ENCODE measurements at regions not wholly inside any gene's neighbourhood (a gene's known extent, or its start where the extent isn't known, plus 50 kb on each side); places are given as distances from the start of the nearest gene placed in this dataset.

DNA sequence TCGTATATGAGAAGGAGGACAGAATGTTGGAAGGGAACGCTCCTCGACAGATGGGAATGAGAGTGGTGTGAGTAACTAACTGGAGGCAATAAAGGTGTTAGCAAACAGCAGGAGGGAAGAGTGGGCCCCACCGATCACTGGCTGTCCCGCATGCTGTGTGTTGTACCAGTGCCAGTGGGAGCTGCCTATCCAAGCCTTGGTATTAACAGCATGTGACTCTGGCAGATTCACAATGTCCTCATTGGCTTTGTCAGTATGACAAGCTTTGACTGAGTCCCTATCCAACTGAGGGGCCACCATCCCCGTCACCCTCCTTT is 188.3 kb downstream of the NRIP1 start:
- TF ChIP-seq, protein P1, sequence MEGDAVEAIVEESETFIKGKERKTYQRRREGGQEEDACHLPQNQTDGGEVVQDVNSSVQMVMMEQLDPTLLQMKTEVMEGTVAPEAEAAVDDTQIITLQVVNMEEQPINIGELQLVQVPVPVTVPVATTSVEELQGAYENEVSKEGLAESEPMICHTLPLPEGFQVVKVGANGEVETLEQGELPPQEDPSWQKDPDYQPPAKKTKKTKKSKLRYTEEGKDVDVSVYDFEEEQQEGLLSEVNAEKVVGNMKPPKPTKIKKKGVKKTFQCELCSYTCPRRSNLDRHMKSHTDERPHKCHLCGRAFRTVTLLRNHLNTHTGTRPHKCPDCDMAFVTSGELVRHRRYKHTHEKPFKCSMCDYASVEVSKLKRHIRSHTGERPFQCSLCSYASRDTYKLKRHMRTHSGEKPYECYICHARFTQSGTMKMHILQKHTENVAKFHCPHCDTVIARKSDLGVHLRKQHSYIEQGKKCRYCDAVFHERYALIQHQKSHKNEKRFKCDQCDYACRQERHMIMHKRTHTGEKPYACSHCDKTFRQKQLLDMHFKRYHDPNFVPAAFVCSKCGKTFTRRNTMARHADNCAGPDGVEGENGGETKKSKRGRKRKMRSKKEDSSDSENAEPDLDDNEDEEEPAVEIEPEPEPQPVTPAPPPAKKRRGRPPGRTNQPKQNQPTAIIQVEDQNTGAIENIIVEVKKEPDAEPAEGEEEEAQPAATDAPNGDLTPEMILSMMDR (conservative IDR thresholded peaks at IDR 0.05) = no peak
- H3K9me3 Mint-ChIP-seq = no peaks in the 10 kb centered on the region
- H3K36me3 Mint-ChIP-seq (ENCODE audit: low read depth) = no peaks in the 10 kb centered on the region
- no peak overlapping the region for H3K4me3 Mint-ChIP-seq
- no peaks in the 10 kb centered on the region for H3K27me3 Mint-ChIP-seq (ENCODE audit: low read depth)
- no peak overlapping the region for H3K27ac Mint-ChIP-seq (ENCODE audit: unreplicated experiment)
- peaks cover 46% of the 10 kb centered on the region for H3K4me1 Mint-ChIP-seq
- DNase-seq (ENCODE audit: low read depth, low spot score) = no peak

DNA sequence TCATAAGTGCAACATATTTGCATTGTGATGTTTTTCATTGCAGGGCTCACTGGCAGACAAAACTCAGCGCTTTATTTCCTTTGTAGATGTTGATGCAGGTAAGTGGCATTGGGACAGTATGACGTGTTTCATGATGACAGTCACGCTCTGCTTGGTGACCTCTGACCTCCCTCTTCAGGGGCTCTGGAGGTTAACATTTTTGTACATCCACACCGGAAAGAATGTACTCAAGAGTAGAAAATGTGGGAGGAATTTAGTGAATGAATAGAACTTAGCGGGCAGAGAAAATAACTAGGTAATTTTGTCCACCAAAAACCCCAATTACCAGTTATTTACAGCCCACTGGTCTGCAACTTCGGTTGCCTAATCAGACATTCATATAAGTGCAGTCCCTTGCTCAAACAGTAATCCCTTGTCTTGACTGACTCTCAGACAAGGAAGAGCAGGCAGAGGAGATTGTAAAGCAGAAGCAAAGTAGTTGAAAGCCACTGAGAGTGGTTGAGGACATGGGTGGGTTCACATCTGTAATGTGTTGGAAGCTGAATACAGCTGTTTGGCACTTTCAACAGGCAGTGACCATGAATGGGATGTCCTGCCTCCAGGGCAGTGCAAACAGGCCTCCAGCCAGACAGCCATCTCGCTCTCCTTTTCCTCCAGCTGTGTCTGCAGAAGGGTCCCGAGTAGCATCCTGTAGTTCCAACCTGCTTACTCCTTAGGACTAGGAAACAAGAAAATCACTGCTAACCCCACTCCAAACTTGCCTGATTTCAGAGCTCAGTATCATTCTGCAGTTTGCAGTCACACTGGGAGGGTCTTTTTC is 188.9 kb downstream of the NRIP1 start:
- Mint-ChIP-seq H3K27ac (ENCODE audit: unreplicated experiment) (no peak overlapping the region), H3K27me3 (ENCODE audit: low read depth) (no peaks in the 10 kb centered on the region), H3K4me3 (no peak overlapping the region), H3K36me3 (ENCODE audit: low read depth) (no peaks in the 10 kb centered on the region), H3K4me1 (peaks cover 46% of the 10 kb centered on the region), H3K9me3 (no peaks in the 10 kb centered on the region)
- DNase-seq (ENCODE audit: low read depth, low spot score) = no peak
- TF ChIP-seq, protein P1 (conservative IDR thresholded peaks at IDR 0.05) = no peak

DNA sequence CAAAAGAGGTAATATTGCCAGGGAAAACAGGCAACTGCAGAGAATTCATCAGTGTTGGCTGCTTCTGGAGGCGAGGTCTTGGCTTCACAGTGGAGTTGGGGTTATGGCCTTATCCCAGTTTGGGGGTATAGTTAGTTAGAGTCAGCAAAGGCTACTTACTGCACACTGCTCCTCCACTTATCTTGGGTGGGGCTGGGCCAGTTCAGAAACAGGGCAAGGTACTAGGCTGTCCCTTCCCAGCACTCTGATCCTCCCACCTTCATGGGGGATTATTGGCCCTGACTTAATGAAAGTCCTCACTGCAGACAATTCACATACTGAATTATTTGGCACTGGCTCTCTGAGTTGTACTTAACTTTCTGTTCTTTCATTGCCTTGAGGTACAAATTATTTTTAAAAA is 189.6 kb downstream of the NRIP1 start:
- Mint-ChIP-seq H3K4me3 (no peak overlapping the region), H3K9me3 (no peaks in the 10 kb centered on the region), H3K4me1 (peaks cover 51% of the 10 kb centered on the region), H3K27me3 (ENCODE audit: low read depth) (no peaks in the 10 kb centered on the region), H3K36me3 (ENCODE audit: low read depth) (no peaks in the 10 kb centered on the region), H3K27ac (ENCODE audit: unreplicated experiment) (no peak overlapping the region)
- DNase-seq (ENCODE audit: low read depth, low spot score) = no peak
- TF ChIP-seq, protein P1 (conservative IDR thresholded peaks at IDR 0.05) = no peak

DNA sequence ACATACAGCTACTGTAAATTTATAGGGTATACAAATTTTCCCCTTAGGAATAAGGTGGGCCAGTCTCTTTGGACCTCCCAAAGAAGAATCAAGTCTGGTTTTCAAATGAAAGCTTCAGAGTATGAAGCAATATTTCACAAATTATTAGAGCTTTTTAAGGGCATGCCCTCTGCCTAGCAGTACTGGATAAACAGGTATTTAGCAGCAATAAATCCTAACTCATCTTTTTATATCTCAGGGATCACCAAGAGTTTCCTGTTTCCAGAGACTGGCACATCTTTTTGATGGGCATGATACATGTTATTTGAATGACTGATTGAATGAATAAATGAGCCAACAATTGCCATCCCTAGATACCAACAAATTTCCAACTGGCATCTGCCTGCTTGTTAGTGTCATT is 190.4 kb downstream of the NRIP1 start:
- Mint-ChIP-seq H3K36me3 (ENCODE audit: low read depth) (no peaks in the 10 kb centered on the region), H3K4me1 (peaks cover 53% of the 10 kb centered on the region), H3K9me3 (no peaks in the 10 kb centered on the region), H3K27me3 (ENCODE audit: low read depth) (no peaks in the 10 kb centered on the region), H3K4me3 (no peak overlapping the region), H3K27ac (ENCODE audit: unreplicated experiment) (no peak overlapping the region)
- TF ChIP-seq, protein P1 (conservative IDR thresholded peaks at IDR 0.05) = no peak
- no peak for DNase-seq (ENCODE audit: low read depth, low spot score)

DNA sequence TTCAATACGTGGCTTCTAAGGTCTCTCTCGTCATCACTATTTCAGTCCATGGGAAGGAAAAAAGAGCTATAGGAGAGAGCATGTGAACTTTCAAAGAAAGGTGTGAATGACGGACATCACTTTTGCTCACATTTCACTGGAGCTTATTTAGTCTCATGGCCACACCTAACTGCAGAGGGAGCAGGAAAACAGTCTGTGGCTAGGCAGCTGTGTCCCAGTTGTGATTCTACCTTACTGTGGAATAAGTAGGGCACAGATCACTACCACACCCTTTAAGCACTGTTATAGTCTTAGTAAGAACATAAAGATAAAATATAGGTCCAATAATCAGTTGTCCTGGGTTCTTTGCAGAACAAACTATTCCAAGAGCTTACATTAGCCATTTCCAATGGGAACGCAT is 192.9 kb downstream of the NRIP1 start:
- no peaks in the 10 kb centered on the region for H3K36me3 Mint-ChIP-seq (ENCODE audit: low read depth)
- TF ChIP-seq, protein P1 (conservative IDR thresholded peaks at IDR 0.05) = no peak
- DNase-seq (ENCODE audit: low read depth, low spot score) = no peak
- no peaks in the 10 kb centered on the region for H3K27me3 Mint-ChIP-seq (ENCODE audit: low read depth)
- H3K27ac Mint-ChIP-seq (ENCODE audit: unreplicated experiment) = no peak overlapping the region
- H3K4me1 Mint-ChIP-seq = peaks cover 51% of the 10 kb centered on the region
- H3K4me3 Mint-ChIP-seq = no peak overlapping the region
- no peaks in the 10 kb centered on the region for H3K9me3 Mint-ChIP-seq
